ENCODE measurements at regions not wholly inside any gene's neighbourhood (a gene's known extent, or its start where the extent isn't known, plus 50 kb on each side); places are given as distances from the start of the nearest gene placed in this dataset.

- TF ChIP-seq, protein P1, sequence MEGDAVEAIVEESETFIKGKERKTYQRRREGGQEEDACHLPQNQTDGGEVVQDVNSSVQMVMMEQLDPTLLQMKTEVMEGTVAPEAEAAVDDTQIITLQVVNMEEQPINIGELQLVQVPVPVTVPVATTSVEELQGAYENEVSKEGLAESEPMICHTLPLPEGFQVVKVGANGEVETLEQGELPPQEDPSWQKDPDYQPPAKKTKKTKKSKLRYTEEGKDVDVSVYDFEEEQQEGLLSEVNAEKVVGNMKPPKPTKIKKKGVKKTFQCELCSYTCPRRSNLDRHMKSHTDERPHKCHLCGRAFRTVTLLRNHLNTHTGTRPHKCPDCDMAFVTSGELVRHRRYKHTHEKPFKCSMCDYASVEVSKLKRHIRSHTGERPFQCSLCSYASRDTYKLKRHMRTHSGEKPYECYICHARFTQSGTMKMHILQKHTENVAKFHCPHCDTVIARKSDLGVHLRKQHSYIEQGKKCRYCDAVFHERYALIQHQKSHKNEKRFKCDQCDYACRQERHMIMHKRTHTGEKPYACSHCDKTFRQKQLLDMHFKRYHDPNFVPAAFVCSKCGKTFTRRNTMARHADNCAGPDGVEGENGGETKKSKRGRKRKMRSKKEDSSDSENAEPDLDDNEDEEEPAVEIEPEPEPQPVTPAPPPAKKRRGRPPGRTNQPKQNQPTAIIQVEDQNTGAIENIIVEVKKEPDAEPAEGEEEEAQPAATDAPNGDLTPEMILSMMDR (IDR thresholded peaks at IDR 0.05; ENCODE audit: insufficient read depth in 1 of 2, low read depth in 1 of 2, low read length in 1 of 2, severe bottlenecking in 1 of 2, unreplicated experiment in 1 of 2): no peak
- Mint-ChIP-seq H3K4me3 (ENCODE audit: unreplicated experiment) (no peak overlapping the region), H3K36me3 (ENCODE audit: insufficient read depth, unreplicated experiment) (no peaks in the 10 kb centered on the region), H3K9me3 (ENCODE audit: unreplicated experiment) (no peaks in the 10 kb centered on the region), H3K4me1 (ENCODE audit: low read depth, unreplicated experiment) (no peaks in the 10 kb centered on the region), H3K27me3 (ENCODE audit: insufficient read depth, unreplicated experiment) (no peaks in the 10 kb centered on the region), H3K27ac (ENCODE audit: unreplicated experiment) (no peak overlapping the region)
- no peaks in the 10 kb centered on the region for H3K36me3 ChIP-seq (ENCODE audit: control insufficient read depth, insufficient read depth, low read length)
- no peak overlapping the region for H3K4me3 ChIP-seq (ENCODE audit: low read depth, low read length)
- H3K4me1 ChIP-seq: no peaks in the 10 kb centered on the region
- intact Hi-C loops (cut with micrococcal nuclease; ENCODE audit: unreplicated experiment): no loop called here
- H3K9me3 ChIP-seq: peaks cover 3% of the 10 kb centered on the region; the same call in 1 of the 2 replicates
- CTCF ChIA-PET: no interaction called here
- BruUV-seq (replicated peaks): no TSS peak
- H3K27me3 ChIP-seq (replicated peaks; ENCODE audit: control insufficient read depth, insufficient read depth, low read length): no peaks in the 10 kb centered on the region
- no peak for DNase-seq
- POLR2A ChIA-PET: no interaction called here
These were observed 931.9 kb downstream of the DCDC2C start for GRCh38 chr2:4635289-4635688.

- no peaks in the 10 kb centered on the region for H3K9me3 Mint-ChIP-seq (ENCODE audit: unreplicated experiment)
- no peaks in the 10 kb centered on the region for H3K36me3 ChIP-seq (ENCODE audit: control insufficient read depth, insufficient read depth, low read length)
- no TSS peak for BruUV-seq (replicated peaks)
- no peaks in the 10 kb centered on the region for H3K27me3 Mint-ChIP-seq (ENCODE audit: insufficient read depth, unreplicated experiment)
- H3K4me3 ChIP-seq (ENCODE audit: low read depth, low read length): no peak overlapping the region
- H3K4me1 Mint-ChIP-seq (ENCODE audit: low read depth, unreplicated experiment): no peaks in the 10 kb centered on the region
- ChIA-PET POLR2A (no interaction called here), CTCF (no interaction called here)
- H3K9me3 ChIP-seq: no peaks in the 10 kb centered on the region
- H3K4me3 Mint-ChIP-seq (ENCODE audit: unreplicated experiment): no peak overlapping the region
- intact Hi-C loops (cut with micrococcal nuclease; ENCODE audit: unreplicated experiment): no loop called here
- DNase-seq: no peak
- no peaks in the 10 kb centered on the region for H3K36me3 Mint-ChIP-seq (ENCODE audit: insufficient read depth, unreplicated experiment)
- TF ChIP-seq, protein P1 (IDR thresholded peaks at IDR 0.05; ENCODE audit: insufficient read depth in 1 of 2, low read depth in 1 of 2, low read length in 1 of 2, severe bottlenecking in 1 of 2, unreplicated experiment in 1 of 2): no peak
- no peaks in the 10 kb centered on the region for H3K4me1 ChIP-seq
- no peak overlapping the region for H3K27ac Mint-ChIP-seq (ENCODE audit: unreplicated experiment)
- no peaks in the 10 kb centered on the region for H3K27me3 ChIP-seq (replicated peaks; ENCODE audit: control insufficient read depth, insufficient read depth, low read length)
These were observed 950.6 kb downstream of the DCDC2C start for GRCh38 chr2:4653991-4654390.

- no TSS peak for BruUV-seq (replicated peaks)
- no peaks in the 10 kb centered on the region for H3K9me3 Mint-ChIP-seq (ENCODE audit: unreplicated experiment)
- no peaks in the 10 kb centered on the region for H3K27me3 Mint-ChIP-seq (ENCODE audit: insufficient read depth, unreplicated experiment)
These were observed 953.0 kb downstream of the DCDC2C start for GRCh38 chr2:4656326-4656725.

More at GRCh38 chr2:4656326-4656725, 953.0 kb downstream of the DCDC2C start:
- DNase-seq: no peak
- Histone ChIP-seq H3K9me3 (no peaks in the 10 kb centered on the region), H3K36me3 (ENCODE audit: control insufficient read depth, insufficient read depth, low read length) (no peaks in the 10 kb centered on the region), H3K4me1 (no peaks in the 10 kb centered on the region), H3K27me3 (replicated peaks; ENCODE audit: control insufficient read depth, insufficient read depth, low read length) (no peaks in the 10 kb centered on the region), H3K4me3 (ENCODE audit: low read depth, low read length) (no peak overlapping the region)
- no peak overlapping the region for H3K27ac Mint-ChIP-seq (ENCODE audit: unreplicated experiment)
- intact Hi-C loops (cut with micrococcal nuclease; ENCODE audit: unreplicated experiment): no loop called here
- no peaks in the 10 kb centered on the region for H3K36me3 Mint-ChIP-seq (ENCODE audit: insufficient read depth, unreplicated experiment)
- no peaks in the 10 kb centered on the region for H3K4me1 Mint-ChIP-seq (ENCODE audit: low read depth, unreplicated experiment)
- TF ChIP-seq, protein P1 (IDR thresholded peaks at IDR 0.05; ENCODE audit: insufficient read depth in 1 of 2, low read depth in 1 of 2, low read length in 1 of 2, severe bottlenecking in 1 of 2, unreplicated experiment in 1 of 2): no peak
- POLR2A ChIA-PET: no interaction called here
- H3K4me3 Mint-ChIP-seq (ENCODE audit: unreplicated experiment): no peak overlapping the region
- CTCF ChIA-PET: no interaction called here

Measured in Caco-2 (cell line).